Naive thymus-derived CD4-positive, alpha-beta T cell (primary cell): ENCODE measurements at regions not wholly inside any gene's neighbourhood (a gene's known extent, or its start where the extent isn't known, plus 50 kb on each side); places are given as distances from the start of the nearest gene placed in this dataset.

Experiments used
- ATAC-seq: fragments of 150-1000 bp; cut with Tn5 transposase; 2 replicates; pipeline ENCODE4 v1.10.0; 2021; ENCODE audit warnings: mild to moderate bottlenecking, moderate library complexity
- CTCF ChIA-PET: fragments of 350-600 bp; sonication (Branson Sonifier 250); formaldehyde crosslinking; loops from one replicate; lab custom pipeline; 2021; ENCODE audit warnings: antibody characterized with exemption; lab: Charles Lee
- POLR2A ChIA-PET: fragments of 350-600 bp; sonication (Branson Sonifier 250); formaldehyde crosslinking; loops from one replicate; lab custom pipeline; 2021; ENCODE audit warnings: antibody characterized with exemption, inconsistent platforms; lab: Charles Lee
- DNase-seq, 9 donors: peaks; one replicate each; pipeline versions ENCODE4 v3.0.0 to v3.0.0-alpha.2; 2020 to 2022; ENCODE audit warnings: mixed read lengths in 1 of 9
- H3K27ac ChIP-seq: one replicate; pipeline ENCODE4 v1.7.0; 2013; ENCODE audit warnings: mild to moderate bottlenecking, low read depth, low read length, moderate library complexity
- H3K27me3 ChIP-seq, 2 donors: one replicate each; pipeline ENCODE4 v1.7.0; 2013; ENCODE audit warnings: low read length in 2 of 2, mild to moderate bottlenecking in 2 of 2, moderate library complexity in 2 of 2; ENCODE audit not compliant: control insufficient read depth in 2 of 2, insufficient read depth in 2 of 2
- H3K36me3 ChIP-seq, 3 experiments: 1 replicate in 2 of 3; 2 replicates in 1 of 3; pipeline ENCODE4 v1.7.0; 2013; ENCODE audit warnings: low read length in 3 of 3, mild to moderate bottlenecking in 3 of 3, moderate library complexity in 1 of 3; ENCODE audit not compliant: insufficient read depth in 3 of 3, control insufficient read depth in 2 of 3
- H3K4me1 ChIP-seq, 2 donors: one replicate each; pipeline ENCODE4 v1.7.0; 2013; ENCODE audit warnings: low read length in 2 of 2, mild to moderate bottlenecking in 2 of 2, moderate library complexity in 1 of 2; ENCODE audit not compliant: control insufficient read depth in 2 of 2, insufficient read depth in 2 of 2
- H3K4me3 ChIP-seq: 2 replicates; pipeline ENCODE4 v1.7.0; 2013; ENCODE audit warnings: mild to moderate bottlenecking, low read length
- H3K9me3 ChIP-seq, 3 experiments: 1 replicate in 2 of 3; 2 replicates in 1 of 3; pipeline ENCODE4 v1.7.0; 2013; ENCODE audit warnings: low read length in 3 of 3; ENCODE audit not compliant: control insufficient read depth in 2 of 3
- H3K27ac Mint-ChIP-seq, 9 donors: one replicate each; pipeline ENCODE4 v1.8.0; 2020 to 2022; ENCODE audit warnings: mixed read lengths in 9 of 9, mild to moderate bottlenecking in 8 of 9, moderate library complexity in 5 of 9, inconsistent platforms in 2 of 9
- H3K27me3 Mint-ChIP-seq, 5 donors: one replicate each; pipeline ENCODE4 v1.8.0; 2021 to 2022; ENCODE audit warnings: mixed read lengths in 5 of 5, mild to moderate bottlenecking in 1 of 5
- H3K36me3 Mint-ChIP-seq, 5 donors: one replicate each; pipeline ENCODE4 v1.8.0; 2020 to 2022; ENCODE audit warnings: mixed read lengths in 5 of 5, mild to moderate bottlenecking in 3 of 5, inconsistent platforms in 1 of 5
- H3K4me1 Mint-ChIP-seq, 7 donors: one replicate each; pipeline ENCODE4 v1.8.0; 2020 to 2022; ENCODE audit warnings: mixed read lengths in 7 of 7, mild to moderate bottlenecking in 3 of 7, inconsistent platforms in 1 of 7
- H3K4me3 Mint-ChIP-seq, 10 donors: one replicate each; pipeline ENCODE4 v1.8.0; 2020 to 2022; ENCODE audit warnings: mild to moderate bottlenecking in 10 of 10, mixed read lengths in 10 of 10, moderate library complexity in 6 of 10, inconsistent platforms in 2 of 10
- H3K9me3 Mint-ChIP-seq, 11 donors: one replicate each; pipeline ENCODE4 v1.8.0; 2020 to 2022; ENCODE audit warnings: mixed read lengths in 11 of 11, mild to moderate bottlenecking in 4 of 11, inconsistent platforms in 1 of 11, moderate library complexity in 1 of 11
- intact Hi-C, 2 donors: fragments of 100-400 bp; cut with micrococcal nuclease; formaldehyde crosslinking; loops; one replicate each; pipeline ENCODE4 v1.15.1; 2023

DNA sequence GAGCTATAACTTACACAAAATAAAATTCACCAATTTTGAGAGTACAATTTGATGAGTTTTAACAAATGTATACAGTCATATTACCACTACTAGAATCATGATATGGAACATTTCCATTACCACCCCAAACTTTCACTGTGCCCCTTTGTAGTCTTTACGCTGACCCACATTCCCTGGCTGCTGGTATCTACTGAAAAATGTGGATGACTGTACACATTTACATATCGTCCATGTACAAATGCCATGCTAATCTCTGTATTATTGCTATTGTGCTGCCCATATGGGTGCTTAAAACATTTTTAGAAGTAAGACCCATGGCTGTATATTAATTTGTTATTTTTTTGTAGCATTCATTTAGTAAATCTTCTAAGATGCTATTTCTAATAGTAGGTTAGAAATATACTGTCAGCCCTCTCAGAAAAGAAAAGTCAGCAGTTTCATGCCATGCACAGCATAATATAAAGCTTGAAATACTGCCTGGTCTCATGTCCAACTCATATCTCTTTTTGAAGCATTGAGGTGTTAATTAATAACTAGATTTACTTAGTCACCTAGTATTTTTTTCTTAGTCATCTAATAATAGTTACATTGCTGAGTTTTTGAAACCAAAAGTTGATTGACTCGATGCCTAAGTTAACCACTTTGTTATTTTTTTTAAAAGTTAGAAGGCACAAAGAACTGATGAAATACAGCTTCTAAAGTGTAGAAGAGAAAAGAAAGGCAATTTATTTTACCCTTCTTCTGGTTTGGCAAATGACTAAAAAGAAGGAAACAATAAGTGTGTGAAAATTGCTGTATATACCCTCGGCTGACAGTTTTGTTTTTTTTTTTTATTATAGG lies 188.3 kb upstream of the MEF2C start:
- H3K27ac ChIP-seq: no peak overlapping the region
- no peaks in the 10 kb centered on the region for H3K4me1 ChIP-seq
- Mint-ChIP-seq H3K27me3 (peaks cover 0 to 7% (median 0%) of the 10 kb centered on the region in 5 donors), H3K4me3 (no peak overlapping the region), H3K4me1 (peaks cover 0 to 7% (median 0%) of the 10 kb centered on the region in 7 donors), H3K9me3 (peaks cover 0 to 2% (median 0%) of the 10 kb centered on the region in 11 donors), H3K36me3 (no peaks in the 10 kb centered on the region), H3K27ac (no peak overlapping the region)
- no peak for ATAC-seq
- H3K4me3 ChIP-seq: no peak overlapping the region
- POLR2A ChIA-PET: no interaction called here
- intact Hi-C loops: no loop called here
- H3K9me3 ChIP-seq: no peaks in the 10 kb centered on the region
- CTCF ChIA-PET: no interaction called here
- H3K27me3 ChIP-seq: no peaks in the 10 kb centered on the region
- DNase-seq: no peak
- no peaks in the 10 kb centered on the region for H3K36me3 ChIP-seq

GRCh38 chr5:89069591-89069990 lies 186.6 kb upstream of the MEF2C start:
- intact Hi-C loops: no loop called here
- POLR2A ChIA-PET: no interaction called here
- CTCF ChIA-PET: no interaction called here
- Mint-ChIP-seq H3K4me1 (peaks cover 0 to 7% (median 0%) of the 10 kb centered on the region in 7 donors), H3K27me3 (peaks cover 0 to 7% (median 0%) of the 10 kb centered on the region in 5 donors), H3K4me3 (no peak overlapping the region), H3K36me3 (no peaks in the 10 kb centered on the region), H3K27ac (no peak overlapping the region), H3K9me3 (no peaks in the 10 kb centered on the region)
- H3K9me3 ChIP-seq: no peaks in the 10 kb centered on the region
- no peak overlapping the region for H3K4me3 ChIP-seq
- H3K27ac ChIP-seq: no peak overlapping the region
- H3K4me1 ChIP-seq: no peaks in the 10 kb centered on the region
- no peaks in the 10 kb centered on the region for H3K27me3 ChIP-seq
- ATAC-seq (no peak), DNase-seq (no peak)
- H3K36me3 ChIP-seq: no peaks in the 10 kb centered on the region

DNA sequence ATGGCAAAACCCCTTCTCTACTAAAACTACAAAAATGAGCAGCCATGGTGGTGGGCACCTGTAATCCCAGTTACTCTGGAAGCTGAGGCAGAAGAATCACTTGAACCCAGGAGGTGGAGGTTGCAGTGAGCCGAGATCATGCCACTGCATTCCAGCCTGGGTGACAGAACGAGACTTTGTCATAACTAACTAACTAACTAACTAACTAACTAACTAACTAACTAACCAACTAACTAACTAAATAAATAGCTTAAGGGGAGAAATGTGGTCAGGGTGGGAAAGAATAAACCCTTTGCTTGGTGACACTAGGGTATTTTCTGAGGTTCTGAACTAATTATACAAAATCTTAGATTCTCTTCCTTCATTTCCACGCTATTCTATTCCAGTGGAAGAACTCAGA lies 184.4 kb upstream of the MEF2C start:
- H3K9me3 ChIP-seq: no peaks in the 10 kb centered on the region
- Mint-ChIP-seq H3K27ac (no peak overlapping the region), H3K27me3 (peaks cover 0 to 4% (median 0%) of the 10 kb centered on the region in 5 donors), H3K36me3 (no peaks in the 10 kb centered on the region), H3K9me3 (no peaks in the 10 kb centered on the region), H3K4me1 (no peaks in the 10 kb centered on the region), H3K4me3 (no peak overlapping the region)
- no peaks in the 10 kb centered on the region for H3K27me3 ChIP-seq
- no peak for ATAC-seq
- no peaks in the 10 kb centered on the region for H3K36me3 ChIP-seq
- no peaks in the 10 kb centered on the region for H3K4me1 ChIP-seq
- ChIA-PET POLR2A (no interaction called here), CTCF (no interaction called here)
- H3K4me3 ChIP-seq: no peak overlapping the region
- DNase-seq: no peak
- intact Hi-C loops: no loop called here
- H3K27ac ChIP-seq: no peak overlapping the region

DNA sequence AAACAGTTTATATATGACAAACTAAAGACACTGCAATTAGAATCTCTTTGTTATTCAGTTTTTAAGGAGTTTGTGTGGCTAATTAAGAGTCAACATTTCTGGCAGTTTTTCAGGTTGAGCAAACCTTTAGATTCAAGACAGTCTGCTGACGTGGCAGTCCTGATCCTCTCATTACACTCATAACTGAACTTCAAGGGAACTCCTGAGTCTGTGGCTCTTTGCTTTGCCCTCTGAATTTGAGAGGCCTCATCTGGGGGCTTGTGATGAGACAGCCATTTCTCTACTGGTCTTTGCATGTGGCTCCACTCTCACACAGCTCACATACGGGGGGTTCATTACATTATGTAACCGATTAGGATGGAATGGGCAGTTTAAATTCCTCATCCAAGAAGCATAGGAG lies 182.9 kb upstream of the MEF2C start:
- Histone ChIP-seq H3K27ac (no peak overlapping the region), H3K4me1 (no peaks in the 10 kb centered on the region), H3K27me3 (no peaks in the 10 kb centered on the region), H3K9me3 (no peaks in the 10 kb centered on the region), H3K4me3 (no peak overlapping the region), H3K36me3 (no peaks in the 10 kb centered on the region)
- CTCF ChIA-PET: no interaction called here
- ATAC-seq (no peak), DNase-seq (no peak)
- H3K9me3 Mint-ChIP-seq: no peaks in the 10 kb centered on the region
- intact Hi-C loops: no loop called here
- H3K4me1 Mint-ChIP-seq: no peaks in the 10 kb centered on the region
- peaks cover 0 to 4% (median 0%) of the 10 kb centered on the region in 5 donors for H3K27me3 Mint-ChIP-seq
- POLR2A ChIA-PET: no interaction called here
- no peaks in the 10 kb centered on the region for H3K36me3 Mint-ChIP-seq
- H3K27ac Mint-ChIP-seq: no peak overlapping the region
- H3K4me3 Mint-ChIP-seq: no peak overlapping the region

- Mint-ChIP-seq H3K4me1 (no peaks in the 10 kb centered on the region), H3K27ac (no peak overlapping the region), H3K36me3 (no peaks in the 10 kb centered on the region), H3K9me3 (no peaks in the 10 kb centered on the region), H3K27me3 (peaks cover 0 to 2% (median 0%) of the 10 kb centered on the region in 5 donors), H3K4me3 (no peak overlapping the region)
- intact Hi-C loops: no loop called here
- Histone ChIP-seq H3K4me1 (no peaks in the 10 kb centered on the region), H3K27ac (no peak overlapping the region), H3K36me3 (no peaks in the 10 kb centered on the region), H3K9me3 (no peaks in the 10 kb centered on the region), H3K27me3 (no peaks in the 10 kb centered on the region), H3K4me3 (no peak overlapping the region)
- CTCF ChIA-PET: no interaction called here
- POLR2A ChIA-PET: no interaction called here
- ATAC-seq (peak; percentile 22), DNase-seq (no peak)
These were observed 181.8 kb upstream of the MEF2C start for GRCh38 chr5:89064736-89065135.

GRCh38 chr5:89064054-89064453 lies 181.1 kb upstream of the MEF2C start:
- Histone ChIP-seq H3K27ac (no peak overlapping the region), H3K27me3 (no peaks in the 10 kb centered on the region), H3K4me1 (no peaks in the 10 kb centered on the region), H3K9me3 (no peaks in the 10 kb centered on the region), H3K4me3 (no peak overlapping the region), H3K36me3 (no peaks in the 10 kb centered on the region)
- ATAC-seq (peak; percentile 32), DNase-seq (no peak)
- Mint-ChIP-seq H3K36me3 (no peaks in the 10 kb centered on the region), H3K9me3 (no peaks in the 10 kb centered on the region), H3K4me3 (no peak overlapping the region), H3K27ac (no peak overlapping the region), H3K4me1 (no peaks in the 10 kb centered on the region), H3K27me3 (no peaks in the 10 kb centered on the region)
- ChIA-PET CTCF (no interaction called here), POLR2A (no interaction called here)
- intact Hi-C loops: no loop called here

DNA sequence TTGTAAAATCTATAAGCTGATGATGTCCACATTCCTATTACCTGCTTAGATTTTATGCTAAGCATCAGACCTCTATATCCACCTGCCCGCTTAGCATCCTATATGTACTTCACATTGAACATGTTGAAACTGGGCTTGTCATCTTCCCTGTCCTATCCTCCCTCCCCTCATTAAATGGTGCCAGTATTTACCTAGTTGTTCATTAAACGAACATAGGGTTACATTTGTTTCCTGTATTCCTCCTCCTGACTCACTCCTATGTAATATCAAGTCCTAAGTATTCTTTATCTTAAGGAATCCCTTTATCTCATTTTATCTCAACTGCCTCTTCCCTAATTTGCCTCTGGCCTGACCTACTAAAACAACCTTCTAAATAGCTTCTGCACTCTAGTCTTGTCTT lies 177.8 kb upstream of the MEF2C start:
- ChIA-PET POLR2A (no interaction called here), CTCF (no interaction called here)
- DNase-seq (no peak), ATAC-seq (no peak)
- intact Hi-C loops: no loop called here
- Histone ChIP-seq H3K27me3 (no peaks in the 10 kb centered on the region), H3K9me3 (no peaks in the 10 kb centered on the region), H3K4me1 (no peaks in the 10 kb centered on the region), H3K4me3 (no peak overlapping the region), H3K27ac (no peak overlapping the region), H3K36me3 (no peaks in the 10 kb centered on the region)
- Mint-ChIP-seq H3K36me3 (no peaks in the 10 kb centered on the region), H3K27me3 (no peaks in the 10 kb centered on the region), H3K9me3 (no peaks in the 10 kb centered on the region), H3K4me1 (no peaks in the 10 kb centered on the region), H3K4me3 (no peak overlapping the region), H3K27ac (no peak overlapping the region)
